Vagina (tissue), 2 donors: ENCODE measurements at regions not wholly inside any gene's neighbourhood (a gene's known extent, or its start where the extent isn't known, plus 50 kb on each side); places are given as distances from the start of the nearest gene placed in this dataset.

Experiments used
- POLR2A ChIP-seq, 2 donors: fragments of 450-650 bp; IDR thresholded peaks; one replicate each; pipeline ENCODE4 v1.6.1; 2017; ENCODE audit warnings: antibody characterized with exemption in 2 of 2, mild to moderate bottlenecking in 2 of 2, moderate library complexity in 2 of 2
- POLR2AphosphoS5 ChIP-seq, 2 donors: sonication (generic); formaldehyde crosslinking; IDR thresholded peaks; one replicate each; pipeline ENCODE4 v1.9.0; 2017; ENCODE audit warnings: antibody characterized with exemption in 2 of 2, mild to moderate bottlenecking in 2 of 2, low read depth in 1 of 2; ENCODE audit not compliant: insufficient read depth in 1 of 2
- TF ChIP-seq, protein P1 (sequence below), 3 experiments: fragments of 450-650 bp in 2 of 3; fragments of 200-600 bp in 1 of 3; sonication (generic) in 1 of 3; IDR thresholded peaks; one replicate each; pipeline ENCODE4 v1.5.1; 2017 to 2019; ENCODE audit warnings: antibody characterized with exemption in 3 of 3, mild to moderate bottlenecking in 2 of 3, moderate library complexity in 2 of 3

DNA sequence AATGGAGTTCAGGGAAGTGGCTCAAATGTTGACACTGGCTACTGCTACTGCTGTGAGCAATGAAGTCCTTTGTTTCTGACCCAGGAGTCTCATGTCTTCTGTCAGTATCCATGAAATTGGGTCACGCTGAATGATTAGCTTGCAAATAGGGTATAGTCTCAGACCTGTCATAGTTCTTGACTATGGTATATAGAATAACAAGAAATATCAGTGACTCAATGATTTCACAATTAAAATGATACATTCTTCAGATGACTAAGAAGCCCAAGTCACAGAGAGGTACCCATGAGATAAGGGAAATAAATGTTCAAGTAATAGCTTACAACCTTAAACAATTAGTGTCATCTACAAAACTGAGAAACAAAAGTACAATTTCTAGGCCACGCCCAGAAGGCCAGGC is 89.3 kb downstream of the LYZL2 start:
- TF ChIP-seq, protein P1, sequence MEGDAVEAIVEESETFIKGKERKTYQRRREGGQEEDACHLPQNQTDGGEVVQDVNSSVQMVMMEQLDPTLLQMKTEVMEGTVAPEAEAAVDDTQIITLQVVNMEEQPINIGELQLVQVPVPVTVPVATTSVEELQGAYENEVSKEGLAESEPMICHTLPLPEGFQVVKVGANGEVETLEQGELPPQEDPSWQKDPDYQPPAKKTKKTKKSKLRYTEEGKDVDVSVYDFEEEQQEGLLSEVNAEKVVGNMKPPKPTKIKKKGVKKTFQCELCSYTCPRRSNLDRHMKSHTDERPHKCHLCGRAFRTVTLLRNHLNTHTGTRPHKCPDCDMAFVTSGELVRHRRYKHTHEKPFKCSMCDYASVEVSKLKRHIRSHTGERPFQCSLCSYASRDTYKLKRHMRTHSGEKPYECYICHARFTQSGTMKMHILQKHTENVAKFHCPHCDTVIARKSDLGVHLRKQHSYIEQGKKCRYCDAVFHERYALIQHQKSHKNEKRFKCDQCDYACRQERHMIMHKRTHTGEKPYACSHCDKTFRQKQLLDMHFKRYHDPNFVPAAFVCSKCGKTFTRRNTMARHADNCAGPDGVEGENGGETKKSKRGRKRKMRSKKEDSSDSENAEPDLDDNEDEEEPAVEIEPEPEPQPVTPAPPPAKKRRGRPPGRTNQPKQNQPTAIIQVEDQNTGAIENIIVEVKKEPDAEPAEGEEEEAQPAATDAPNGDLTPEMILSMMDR (IDR thresholded peaks at IDR 0.05) = no peak
- TF ChIP-seq POLR2AphosphoS5 (IDR thresholded peaks at IDR 0.05; ENCODE audit: insufficient read depth in 1 of 2, low read depth in 1 of 2) (no peak), POLR2A (IDR thresholded peaks at IDR 0.05) (no peak)
